ENCODE measurements at regions not wholly inside any gene's neighbourhood (a gene's known extent, or its start where the extent isn't known, plus 50 kb on each side); places are given as distances from the start of the nearest gene placed in this dataset.

DNA sequence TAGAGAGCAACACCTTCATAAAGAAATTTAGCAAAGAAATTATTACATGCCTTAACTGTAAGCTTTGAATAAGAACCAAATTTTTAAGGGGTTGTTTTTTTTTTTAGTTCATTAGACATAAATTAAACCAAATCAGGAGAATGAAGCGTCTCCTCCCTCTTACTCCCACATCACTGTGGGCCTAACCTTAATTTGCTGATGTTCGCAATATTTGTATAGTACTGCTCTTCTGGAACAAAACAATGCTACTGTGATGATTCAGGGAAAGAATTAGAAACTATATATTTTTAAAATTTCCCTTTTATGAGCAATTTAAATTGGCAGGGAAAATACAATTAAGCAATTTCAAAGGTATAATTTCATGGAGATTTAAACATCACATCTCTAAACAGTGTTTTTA, 275.0 kb upstream of the C9orf72 start:
- TF ChIP-seq, protein P1, sequence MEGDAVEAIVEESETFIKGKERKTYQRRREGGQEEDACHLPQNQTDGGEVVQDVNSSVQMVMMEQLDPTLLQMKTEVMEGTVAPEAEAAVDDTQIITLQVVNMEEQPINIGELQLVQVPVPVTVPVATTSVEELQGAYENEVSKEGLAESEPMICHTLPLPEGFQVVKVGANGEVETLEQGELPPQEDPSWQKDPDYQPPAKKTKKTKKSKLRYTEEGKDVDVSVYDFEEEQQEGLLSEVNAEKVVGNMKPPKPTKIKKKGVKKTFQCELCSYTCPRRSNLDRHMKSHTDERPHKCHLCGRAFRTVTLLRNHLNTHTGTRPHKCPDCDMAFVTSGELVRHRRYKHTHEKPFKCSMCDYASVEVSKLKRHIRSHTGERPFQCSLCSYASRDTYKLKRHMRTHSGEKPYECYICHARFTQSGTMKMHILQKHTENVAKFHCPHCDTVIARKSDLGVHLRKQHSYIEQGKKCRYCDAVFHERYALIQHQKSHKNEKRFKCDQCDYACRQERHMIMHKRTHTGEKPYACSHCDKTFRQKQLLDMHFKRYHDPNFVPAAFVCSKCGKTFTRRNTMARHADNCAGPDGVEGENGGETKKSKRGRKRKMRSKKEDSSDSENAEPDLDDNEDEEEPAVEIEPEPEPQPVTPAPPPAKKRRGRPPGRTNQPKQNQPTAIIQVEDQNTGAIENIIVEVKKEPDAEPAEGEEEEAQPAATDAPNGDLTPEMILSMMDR (IDR thresholded peaks at IDR 0.05), result no peak
- no peak for TF ChIP-seq POLR2A (IDR thresholded peaks at IDR 0.05)

Measured in lower leg skin (tissue), 3 donors.